GM23338 (cell line): ENCODE measurements at regions not wholly inside any gene's neighbourhood (a gene's known extent, or its start where the extent isn't known, plus 50 kb on each side); places are given as distances from the start of the nearest gene placed in this dataset.

Source experiments
- ATAC-seq: fragments of 200-7000 bp; cut with Tn5 transposase; 3 replicates; pipeline ENCODE4 v1.9.1; 2020
- DNase-seq: peaks from one replicate; pipeline ENCODE4 v3.0.0-alpha.2; 2015; ENCODE audit warnings: low spot score
- H2AFZ ChIP-seq: fragments of 200-600 bp; sonication (generic); 2 replicates; pipeline ENCODE4 v1.8.0; 2016; ENCODE audit warnings: antibody characterized with exemption, mild to moderate bottlenecking, moderate library complexity
- H3F3A ChIP-seq: fragments of 200-600 bp; sonication (generic); replicated peaks from 2 replicates; pipeline ENCODE4 v1.8.0; 2017; ENCODE audit warnings: antibody characterized with exemption, mixed run types, low read depth
- H3K27ac ChIP-seq: fragments of 200-600 bp; sonication (generic); 2 replicates; pipeline ENCODE4 v1.6.1; 2016; ENCODE audit warnings: low read depth
- H3K27me3 ChIP-seq: fragments of 200-600 bp; sonication (generic); 2 replicates; pipeline ENCODE4 v1.8.0; 2016; ENCODE audit warnings: mild to moderate bottlenecking, mixed run types, moderate library complexity; ENCODE audit not compliant: insufficient read depth
- H3K36me3 ChIP-seq: fragments of 200-600 bp; sonication (generic); 2 replicates; pipeline ENCODE4 v1.8.0; 2016; ENCODE audit warnings: mild to moderate bottlenecking; ENCODE audit not compliant: insufficient read depth
- H3K4me1 ChIP-seq: fragments of 200-600 bp; sonication (generic); 2 replicates; pipeline ENCODE4 v1.8.0; 2016; ENCODE audit warnings: mild to moderate bottlenecking, moderate library complexity; ENCODE audit not compliant: insufficient read depth
- H3K4me2 ChIP-seq: fragments of 200-600 bp; sonication (generic); 2 replicates; pipeline ENCODE4 v1.7.1; 2017; ENCODE audit warnings: mixed run types
- H3K4me3 ChIP-seq: fragments of 200-600 bp; sonication (generic); 2 replicates; pipeline ENCODE4 v1.6.1; 2016; ENCODE audit warnings: mixed run types
- H3K79me2 ChIP-seq: fragments of 200-600 bp; sonication (generic); replicated peaks from 2 replicates; pipeline ENCODE4 v1.8.0; 2017; ENCODE audit warnings: mild to moderate bottlenecking; ENCODE audit not compliant: insufficient read depth
- H3K9me2 ChIP-seq: fragments of 200-600 bp; sonication (generic); 2 replicates; pipeline ENCODE4 v1.8.0; 2017; ENCODE audit not compliant: insufficient read depth
- H4K20me1 ChIP-seq: fragments of 200-600 bp; sonication (generic); replicated peaks from 2 replicates; pipeline ENCODE4 v1.8.0; 2017; ENCODE audit warnings: mild to moderate bottlenecking; ENCODE audit not compliant: insufficient read depth
- H3K27ac Mint-ChIP-seq: 2 replicates; pipeline ENCODE4 v1.8.0; 2020; ENCODE audit warnings: inconsistent platforms, mild to moderate bottlenecking, moderate library complexity, mixed read lengths
- H3K27me3 Mint-ChIP-seq: 3 replicates; pipeline ENCODE4 v1.8.0; 2022; ENCODE audit warnings: low read depth, mild to moderate bottlenecking, moderate library complexity, mixed read lengths, inconsistent platforms; ENCODE audit not compliant: insufficient read depth, poor library complexity
- H3K36me3 Mint-ChIP-seq: 3 replicates; pipeline ENCODE4 v1.8.0; 2021; ENCODE audit warnings: low read depth, mild to moderate bottlenecking, inconsistent platforms, moderate library complexity, mixed read lengths
- H3K4me1 Mint-ChIP-seq: 3 replicates; pipeline ENCODE4 v1.8.0; 2020; ENCODE audit warnings: mild to moderate bottlenecking, inconsistent platforms, mixed read lengths
- H3K4me3 Mint-ChIP-seq: 3 replicates; pipeline ENCODE4 v1.8.0; 2021; ENCODE audit warnings: moderate library complexity, mild to moderate bottlenecking, inconsistent platforms, mixed read lengths
- H3K9me3 Mint-ChIP-seq: 3 replicates; pipeline ENCODE4 v1.8.0; 2020; ENCODE audit warnings: moderate library complexity, mild to moderate bottlenecking, inconsistent platforms, mixed read lengths
- CREB1 ChIP-seq: fragments of 250-450 bp; sonication (Bioruptor Pico); IDR thresholded peaks from 2 replicates; pipeline ENCODE4 v1.5.0; 2020; ENCODE audit warnings: low read depth, mild to moderate bottlenecking, moderate library complexity
- ETS1 ChIP-seq: IDR thresholded peaks from 2 replicates; pipeline ENCODE4 v1.6.1; 2016; ENCODE audit warnings: antibody characterized with exemption
- EZH2 ChIP-seq: fragments of 200-600 bp; sonication (generic); IDR thresholded peaks from one replicate; pipeline ENCODE4 v1.8.0; 2017; ENCODE audit warnings: antibody characterized with exemption, mild to moderate bottlenecking, low read depth; ENCODE audit not compliant: unreplicated experiment
- EZH2phosphoT487 ChIP-seq: fragments of 200-600 bp; sonication (generic); IDR thresholded peaks from one replicate; pipeline ENCODE4 v1.8.1; 2018; ENCODE audit warnings: antibody characterized with exemption; ENCODE audit not compliant: unreplicated experiment
- JUNB ChIP-seq: IDR thresholded peaks from one replicate; pipeline ENCODE4 v1.6.1; 2016; ENCODE audit warnings: antibody characterized with exemption; ENCODE audit not compliant: unreplicated experiment
- NANOG ChIP-seq: IDR thresholded peaks from 2 replicates; pipeline ENCODE4 v1.6.1; 2016; ENCODE audit warnings: antibody characterized with exemption, borderline replicate concordance
- POLR2AphosphoS5 ChIP-seq: IDR thresholded peaks from 2 replicates; pipeline ENCODE4 v1.6.1; 2016; ENCODE audit warnings: antibody characterized with exemption, low read depth
- STAT1 ChIP-seq: IDR thresholded peaks from one replicate; pipeline ENCODE4 v1.6.1; 2016; ENCODE audit warnings: antibody characterized with exemption; ENCODE audit not compliant: unreplicated experiment
- ZNF114 ChIP-seq: fragments of 250-450 bp; sonication (Bioruptor Pico); IDR thresholded peaks from 2 replicates; pipeline ENCODE4 v1.5.0; 2020; ENCODE audit warnings: mild to moderate bottlenecking, moderate library complexity
- ZNF331 ChIP-seq: fragments of 250-450 bp; sonication (Bioruptor Pico); IDR thresholded peaks from 2 replicates; pipeline ENCODE4 v1.5.0; 2020; ENCODE audit warnings: low read depth, mild to moderate bottlenecking, moderate library complexity
- ZNF462 ChIP-seq: fragments of 250-450 bp; sonication (Bioruptor Pico); IDR thresholded peaks from 2 replicates; pipeline ENCODE4 v1.5.0; 2020; ENCODE audit warnings: mild to moderate bottlenecking, moderate library complexity
- TF ChIP-seq, protein P1 (sequence below): IDR thresholded peaks from one replicate; pipeline ENCODE4 v1.6.1; 2018; ENCODE audit warnings: antibody characterized with exemption; ENCODE audit not compliant: unreplicated experiment
- TF ChIP-seq, protein P2 (sequence below), 2 experiments: fragments of 200-600 bp in 1 of 2; sonication (generic) in 1 of 2; conservative IDR thresholded peaks; 2 replicates each; pipeline versions ENCODE4 v1.5.1 to v1.6.1; 2016 to 2017; ENCODE audit warnings: antibody characterized with exemption in 2 of 2, low read depth in 2 of 2, mild to moderate bottlenecking in 2 of 2, moderate library complexity in 1 of 2

DNA sequence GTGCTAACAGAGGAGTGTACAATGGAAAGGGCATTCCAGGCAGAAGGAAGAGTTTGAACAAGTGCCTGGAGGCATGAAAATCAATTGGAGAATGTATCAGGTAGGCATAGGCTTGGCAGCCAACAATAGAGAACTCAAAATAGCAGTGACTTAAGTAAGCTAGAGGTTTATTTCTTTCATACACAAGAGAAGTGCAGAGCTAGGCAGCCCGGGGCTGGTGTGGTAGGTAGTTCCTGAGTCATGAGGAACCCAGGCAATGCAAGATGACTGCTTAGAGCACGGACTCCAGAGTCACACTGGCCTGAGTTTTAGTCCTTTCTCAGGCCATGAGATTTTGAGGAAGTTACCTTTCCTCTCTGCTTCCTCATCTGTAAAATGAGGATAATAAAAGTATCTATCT lies 74.8 kb upstream of the LRRN2 start:
- Histone ChIP-seq H3K4me2 (no peak overlapping the region), H3F3A (no peaks in the 10 kb centered on the region), H3K4me3 (no peak overlapping the region), H3K9me2 (no peaks in the 10 kb centered on the region), H3K27ac (no peak overlapping the region), H4K20me1 (no peaks in the 10 kb centered on the region), H3K36me3 (no peaks in the 10 kb centered on the region), H3K27me3 (peaks cover 4% of the 10 kb centered on the region; the same call in 1 of the 2 replicates), H2AFZ (no peak overlapping the region), H3K79me2 (no peaks in the 10 kb centered on the region), H3K4me1 (peaks cover 14% of the 10 kb centered on the region; the same call in 1 of the 2 replicates)
- ATAC-seq (no peak), DNase-seq (no peak)
- no peak overlapping the region for H3K27ac Mint-ChIP-seq
- peaks cover 3% of the 10 kb centered on the region for H3K27me3 Mint-ChIP-seq
- H3K9me3 Mint-ChIP-seq = no peaks in the 10 kb centered on the region
- H3K4me1 Mint-ChIP-seq = peaks cover 9% of the 10 kb centered on the region; the same call in 2 of the 3 replicates
- no peaks in the 10 kb centered on the region for H3K36me3 Mint-ChIP-seq
- TF ChIP-seq ETS1 = no peak
- TF ChIP-seq, protein P1, sequence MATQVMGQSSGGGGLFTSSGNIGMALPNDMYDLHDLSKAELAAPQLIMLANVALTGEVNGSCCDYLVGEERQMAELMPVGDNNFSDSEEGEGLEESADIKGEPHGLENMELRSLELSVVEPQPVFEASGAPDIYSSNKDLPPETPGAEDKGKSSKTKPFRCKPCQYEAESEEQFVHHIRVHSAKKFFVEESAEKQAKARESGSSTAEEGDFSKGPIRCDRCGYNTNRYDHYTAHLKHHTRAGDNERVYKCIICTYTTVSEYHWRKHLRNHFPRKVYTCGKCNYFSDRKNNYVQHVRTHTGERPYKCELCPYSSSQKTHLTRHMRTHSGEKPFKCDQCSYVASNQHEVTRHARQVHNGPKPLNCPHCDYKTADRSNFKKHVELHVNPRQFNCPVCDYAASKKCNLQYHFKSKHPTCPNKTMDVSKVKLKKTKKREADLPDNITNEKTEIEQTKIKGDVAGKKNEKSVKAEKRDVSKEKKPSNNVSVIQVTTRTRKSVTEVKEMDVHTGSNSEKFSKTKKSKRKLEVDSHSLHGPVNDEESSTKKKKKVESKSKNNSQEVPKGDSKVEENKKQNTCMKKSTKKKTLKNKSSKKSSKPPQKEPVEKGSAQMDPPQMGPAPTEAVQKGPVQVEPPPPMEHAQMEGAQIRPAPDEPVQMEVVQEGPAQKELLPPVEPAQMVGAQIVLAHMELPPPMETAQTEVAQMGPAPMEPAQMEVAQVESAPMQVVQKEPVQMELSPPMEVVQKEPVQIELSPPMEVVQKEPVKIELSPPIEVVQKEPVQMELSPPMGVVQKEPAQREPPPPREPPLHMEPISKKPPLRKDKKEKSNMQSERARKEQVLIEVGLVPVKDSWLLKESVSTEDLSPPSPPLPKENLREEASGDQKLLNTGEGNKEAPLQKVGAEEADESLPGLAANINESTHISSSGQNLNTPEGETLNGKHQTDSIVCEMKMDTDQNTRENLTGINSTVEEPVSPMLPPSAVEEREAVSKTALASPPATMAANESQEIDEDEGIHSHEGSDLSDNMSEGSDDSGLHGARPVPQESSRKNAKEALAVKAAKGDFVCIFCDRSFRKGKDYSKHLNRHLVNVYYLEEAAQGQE = no peak
- TF ChIP-seq ZNF331 (CRISPR knock-in tag) = no peak
- TF ChIP-seq, protein P2, sequence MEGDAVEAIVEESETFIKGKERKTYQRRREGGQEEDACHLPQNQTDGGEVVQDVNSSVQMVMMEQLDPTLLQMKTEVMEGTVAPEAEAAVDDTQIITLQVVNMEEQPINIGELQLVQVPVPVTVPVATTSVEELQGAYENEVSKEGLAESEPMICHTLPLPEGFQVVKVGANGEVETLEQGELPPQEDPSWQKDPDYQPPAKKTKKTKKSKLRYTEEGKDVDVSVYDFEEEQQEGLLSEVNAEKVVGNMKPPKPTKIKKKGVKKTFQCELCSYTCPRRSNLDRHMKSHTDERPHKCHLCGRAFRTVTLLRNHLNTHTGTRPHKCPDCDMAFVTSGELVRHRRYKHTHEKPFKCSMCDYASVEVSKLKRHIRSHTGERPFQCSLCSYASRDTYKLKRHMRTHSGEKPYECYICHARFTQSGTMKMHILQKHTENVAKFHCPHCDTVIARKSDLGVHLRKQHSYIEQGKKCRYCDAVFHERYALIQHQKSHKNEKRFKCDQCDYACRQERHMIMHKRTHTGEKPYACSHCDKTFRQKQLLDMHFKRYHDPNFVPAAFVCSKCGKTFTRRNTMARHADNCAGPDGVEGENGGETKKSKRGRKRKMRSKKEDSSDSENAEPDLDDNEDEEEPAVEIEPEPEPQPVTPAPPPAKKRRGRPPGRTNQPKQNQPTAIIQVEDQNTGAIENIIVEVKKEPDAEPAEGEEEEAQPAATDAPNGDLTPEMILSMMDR (conservative IDR thresholded peaks at IDR 0.05; ENCODE audit: low read depth in 2 of 2) = no peak
- no peak for TF ChIP-seq EZH2phosphoT487
- TF ChIP-seq CREB1 (CRISPR knock-in tag) = no peak
- no peak for TF ChIP-seq ZNF114 (CRISPR knock-in tag)
- no peak for TF ChIP-seq JUNB
- no peak for TF ChIP-seq POLR2AphosphoS5
- TF ChIP-seq NANOG = no peak
- TF ChIP-seq ZNF462 (CRISPR knock-in tag) = no peak
- TF ChIP-seq EZH2 = no peak
- TF ChIP-seq STAT1 = no peak
- H3K4me3 Mint-ChIP-seq = no peak overlapping the region
